Tibial nerve (tissue), 4 donors: ENCODE measurements at regions not wholly inside any gene's neighbourhood (a gene's known extent, or its start where the extent isn't known, plus 50 kb on each side); places are given as distances from the start of the nearest gene placed in this dataset.

Experiments
- EP300 ChIP-seq, 2 donors: sonication (generic); formaldehyde crosslinking; IDR thresholded peaks; one replicate each; pipeline ENCODE4 v1.6.1; 2017; ENCODE audit warnings: antibody characterized with exemption in 2 of 2, mild to moderate bottlenecking in 1 of 2
- POLR2A ChIP-seq, 2 donors: fragments of 450-650 bp; IDR thresholded peaks; one replicate each; pipeline ENCODE4 v1.6.1; 2017; ENCODE audit warnings: antibody characterized with exemption in 2 of 2, mild to moderate bottlenecking in 2 of 2, moderate library complexity in 2 of 2
- TF ChIP-seq, protein P1 (sequence below), 5 experiments: fragments of 200-600 bp in 3 of 5; fragments of 450-650 bp in 2 of 5; sonication (generic) in 3 of 5; IDR thresholded peaks; one replicate each; pipeline ENCODE4 v1.5.1; 2016 to 2019; ENCODE audit warnings: antibody characterized with exemption in 5 of 5, mild to moderate bottlenecking in 3 of 5, moderate library complexity in 2 of 5

DNA sequence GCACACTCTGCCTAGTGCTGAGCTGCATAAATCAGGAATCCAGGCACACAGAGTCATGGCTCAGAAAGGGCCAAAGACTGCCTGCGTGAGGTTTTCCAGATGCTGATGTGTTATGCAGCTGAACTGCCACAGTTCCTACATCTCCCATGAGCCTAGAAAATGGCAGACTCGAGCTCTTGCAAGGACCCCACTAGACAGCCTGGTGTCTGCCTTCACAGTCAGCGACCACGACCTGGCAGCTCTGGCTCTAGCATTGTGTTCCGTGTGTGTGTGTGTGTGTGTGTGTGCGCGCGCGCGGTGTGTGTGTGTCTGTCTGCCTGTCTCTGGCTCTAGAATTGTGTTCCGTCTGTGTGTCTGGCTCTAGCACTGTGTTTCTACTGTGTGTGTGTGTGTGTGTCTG lies 203.6 kb upstream of the AGTR2 start:
- TF ChIP-seq, protein P1, sequence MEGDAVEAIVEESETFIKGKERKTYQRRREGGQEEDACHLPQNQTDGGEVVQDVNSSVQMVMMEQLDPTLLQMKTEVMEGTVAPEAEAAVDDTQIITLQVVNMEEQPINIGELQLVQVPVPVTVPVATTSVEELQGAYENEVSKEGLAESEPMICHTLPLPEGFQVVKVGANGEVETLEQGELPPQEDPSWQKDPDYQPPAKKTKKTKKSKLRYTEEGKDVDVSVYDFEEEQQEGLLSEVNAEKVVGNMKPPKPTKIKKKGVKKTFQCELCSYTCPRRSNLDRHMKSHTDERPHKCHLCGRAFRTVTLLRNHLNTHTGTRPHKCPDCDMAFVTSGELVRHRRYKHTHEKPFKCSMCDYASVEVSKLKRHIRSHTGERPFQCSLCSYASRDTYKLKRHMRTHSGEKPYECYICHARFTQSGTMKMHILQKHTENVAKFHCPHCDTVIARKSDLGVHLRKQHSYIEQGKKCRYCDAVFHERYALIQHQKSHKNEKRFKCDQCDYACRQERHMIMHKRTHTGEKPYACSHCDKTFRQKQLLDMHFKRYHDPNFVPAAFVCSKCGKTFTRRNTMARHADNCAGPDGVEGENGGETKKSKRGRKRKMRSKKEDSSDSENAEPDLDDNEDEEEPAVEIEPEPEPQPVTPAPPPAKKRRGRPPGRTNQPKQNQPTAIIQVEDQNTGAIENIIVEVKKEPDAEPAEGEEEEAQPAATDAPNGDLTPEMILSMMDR (IDR thresholded peaks at IDR 0.05): no peak
- TF ChIP-seq POLR2A (IDR thresholded peaks at IDR 0.05) (no peak), EP300 (IDR thresholded peaks at IDR 0.05) (no peak)
